ENCODE measurements at regions not wholly inside any gene's neighbourhood (a gene's known extent, or its start where the extent isn't known, plus 50 kb on each side); places are given as distances from the start of the nearest gene placed in this dataset.

DNA sequence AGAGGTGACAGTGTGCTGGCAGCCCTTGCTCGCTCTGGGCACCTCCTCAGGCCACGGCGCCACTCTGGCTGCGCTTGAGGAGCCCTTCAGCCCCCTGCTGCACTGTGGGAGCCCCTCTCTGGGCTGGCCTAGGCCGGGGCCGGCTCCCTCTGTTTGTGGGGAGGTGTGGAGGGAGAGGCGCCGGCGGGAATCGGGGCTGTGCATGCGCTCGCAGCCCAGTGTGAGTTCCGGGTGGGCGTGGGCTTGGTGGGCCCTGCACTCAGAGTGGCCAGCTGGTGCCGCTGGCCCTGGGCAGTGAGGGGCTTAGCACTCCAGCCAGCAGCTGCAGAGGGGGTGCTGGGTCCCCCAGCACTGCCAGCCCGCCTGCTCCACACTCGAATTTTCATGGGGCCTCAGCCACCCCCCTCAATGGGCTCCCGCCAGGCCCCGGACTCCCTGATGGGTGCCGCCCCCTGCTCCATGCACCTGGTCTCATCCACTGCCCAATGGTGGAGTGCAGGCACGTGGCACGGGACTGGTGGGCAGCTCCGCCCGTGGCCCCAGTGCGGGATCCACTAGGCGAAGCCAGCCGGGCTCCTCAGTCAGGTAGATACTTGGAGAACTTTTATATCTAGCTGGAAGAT, 96.7 kb upstream of the BET1 start:
- DNase-seq (ENCODE audit: low read depth, low spot score) = no peak
- H3K9me3 Mint-ChIP-seq = no peaks in the 10 kb centered on the region
- no peaks in the 10 kb centered on the region for H3K36me3 Mint-ChIP-seq (ENCODE audit: low read depth)
- H3K4me1 Mint-ChIP-seq = no peaks in the 10 kb centered on the region
- TF ChIP-seq, protein P1, sequence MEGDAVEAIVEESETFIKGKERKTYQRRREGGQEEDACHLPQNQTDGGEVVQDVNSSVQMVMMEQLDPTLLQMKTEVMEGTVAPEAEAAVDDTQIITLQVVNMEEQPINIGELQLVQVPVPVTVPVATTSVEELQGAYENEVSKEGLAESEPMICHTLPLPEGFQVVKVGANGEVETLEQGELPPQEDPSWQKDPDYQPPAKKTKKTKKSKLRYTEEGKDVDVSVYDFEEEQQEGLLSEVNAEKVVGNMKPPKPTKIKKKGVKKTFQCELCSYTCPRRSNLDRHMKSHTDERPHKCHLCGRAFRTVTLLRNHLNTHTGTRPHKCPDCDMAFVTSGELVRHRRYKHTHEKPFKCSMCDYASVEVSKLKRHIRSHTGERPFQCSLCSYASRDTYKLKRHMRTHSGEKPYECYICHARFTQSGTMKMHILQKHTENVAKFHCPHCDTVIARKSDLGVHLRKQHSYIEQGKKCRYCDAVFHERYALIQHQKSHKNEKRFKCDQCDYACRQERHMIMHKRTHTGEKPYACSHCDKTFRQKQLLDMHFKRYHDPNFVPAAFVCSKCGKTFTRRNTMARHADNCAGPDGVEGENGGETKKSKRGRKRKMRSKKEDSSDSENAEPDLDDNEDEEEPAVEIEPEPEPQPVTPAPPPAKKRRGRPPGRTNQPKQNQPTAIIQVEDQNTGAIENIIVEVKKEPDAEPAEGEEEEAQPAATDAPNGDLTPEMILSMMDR (conservative IDR thresholded peaks at IDR 0.05) = no peak
- no peak overlapping the region for H3K27ac Mint-ChIP-seq (ENCODE audit: unreplicated experiment)
- H3K27me3 Mint-ChIP-seq (ENCODE audit: low read depth) = no peaks in the 10 kb centered on the region
- no peak overlapping the region for H3K4me3 Mint-ChIP-seq

DNA sequence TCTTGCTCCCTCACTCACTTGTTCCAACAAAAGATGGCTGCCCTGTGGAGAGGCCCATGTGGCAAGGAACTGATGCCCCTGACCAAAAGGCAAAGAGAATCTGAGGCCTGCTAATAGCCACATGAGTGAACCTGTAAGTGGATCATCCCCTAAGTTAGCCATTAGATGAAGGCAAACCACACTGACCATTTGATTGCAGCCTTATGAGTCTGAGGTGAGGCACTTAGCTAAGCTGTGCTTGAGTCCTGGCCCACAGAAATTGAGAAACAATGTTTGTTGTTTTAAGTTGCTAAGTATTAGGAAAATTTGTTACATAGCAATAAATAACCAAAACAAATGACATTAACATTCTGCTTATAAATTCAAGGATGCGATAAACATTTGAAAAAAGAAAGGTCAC, 100.1 kb upstream of the BET1 start:
- Mint-ChIP-seq H3K27me3 (ENCODE audit: low read depth) (no peaks in the 10 kb centered on the region), H3K4me1 (no peaks in the 10 kb centered on the region), H3K9me3 (no peaks in the 10 kb centered on the region), H3K27ac (ENCODE audit: unreplicated experiment) (no peak overlapping the region), H3K4me3 (no peak overlapping the region), H3K36me3 (ENCODE audit: low read depth) (no peaks in the 10 kb centered on the region)
- DNase-seq (ENCODE audit: low read depth, low spot score) = no peak
- TF ChIP-seq, protein P1 (conservative IDR thresholded peaks at IDR 0.05) = no peak

GRCh38 chr7:94109556-94109955, 105.4 kb upstream of the BET1 start:
- H3K27ac Mint-ChIP-seq (ENCODE audit: unreplicated experiment) = no peak overlapping the region
- H3K9me3 Mint-ChIP-seq = no peaks in the 10 kb centered on the region
- TF ChIP-seq, protein P1 (conservative IDR thresholded peaks at IDR 0.05) = no peak
- no peak overlapping the region for H3K4me3 Mint-ChIP-seq
- no peak for DNase-seq (ENCODE audit: low read depth, low spot score)
- no peaks in the 10 kb centered on the region for H3K4me1 Mint-ChIP-seq
- H3K36me3 Mint-ChIP-seq (ENCODE audit: low read depth) = no peaks in the 10 kb centered on the region
- H3K27me3 Mint-ChIP-seq (ENCODE audit: low read depth) = no peaks in the 10 kb centered on the region

GRCh38 chr7:94111009-94111408, 106.9 kb upstream of the BET1 start:
- no peak for DNase-seq (ENCODE audit: low read depth, low spot score)
- H3K9me3 Mint-ChIP-seq = no peaks in the 10 kb centered on the region
- no peak overlapping the region for H3K4me3 Mint-ChIP-seq
- H3K27ac Mint-ChIP-seq (ENCODE audit: unreplicated experiment) = no peak overlapping the region
- no peaks in the 10 kb centered on the region for H3K36me3 Mint-ChIP-seq (ENCODE audit: low read depth)
- H3K27me3 Mint-ChIP-seq (ENCODE audit: low read depth) = no peaks in the 10 kb centered on the region
- H3K4me1 Mint-ChIP-seq = no peaks in the 10 kb centered on the region
- TF ChIP-seq, protein P1 (conservative IDR thresholded peaks at IDR 0.05) = no peak

DNA sequence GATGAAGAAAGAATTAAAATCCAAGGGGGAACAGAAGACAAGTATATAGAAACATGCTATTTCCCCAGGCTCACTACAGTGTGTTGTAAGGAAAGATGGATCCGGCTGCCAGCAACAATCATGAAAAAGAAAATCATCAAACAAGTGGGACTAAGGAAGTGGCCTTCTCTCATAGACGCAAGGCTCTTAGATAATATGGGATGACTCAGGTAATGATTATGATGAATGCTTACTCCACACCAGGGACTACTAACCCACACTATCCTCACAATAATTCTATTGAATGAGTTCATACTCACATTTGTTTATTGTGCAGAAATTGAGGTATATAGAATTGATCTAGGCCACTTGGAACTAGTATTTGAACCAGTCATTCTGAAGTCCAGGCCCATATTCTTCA, 111.2 kb upstream of the BET1 start:
- Mint-ChIP-seq H3K27ac (ENCODE audit: unreplicated experiment) (no peak overlapping the region), H3K36me3 (ENCODE audit: low read depth) (no peaks in the 10 kb centered on the region), H3K9me3 (no peaks in the 10 kb centered on the region), H3K27me3 (ENCODE audit: low read depth) (no peaks in the 10 kb centered on the region), H3K4me3 (no peak overlapping the region), H3K4me1 (peaks cover 8% of the 10 kb centered on the region)
- DNase-seq (ENCODE audit: low read depth, low spot score) = no peak
- TF ChIP-seq, protein P1 (conservative IDR thresholded peaks at IDR 0.05) = no peak
